Neural cell (in vitro differentiated cells): ENCODE measurements at regions not wholly inside any gene's neighbourhood (a gene's known extent, or its start where the extent isn't known, plus 50 kb on each side); places are given as distances from the start of the nearest gene placed in this dataset.

Experiments used
- H2AFZ ChIP-seq: fragments of 200-600, 300-800 bp; sonication (generic), shearing (Covaris generic); 2 replicates; pipeline ENCODE4 v1.6.0; 2014; ENCODE audit warnings: low read depth, mild to moderate bottlenecking, antibody characterized with exemption, low read length, moderate library complexity
- H3F3A ChIP-seq: fragments of 200-600 bp; shearing (Covaris generic); 2 replicates; pipeline ENCODE4 v1.6.1; 2016; ENCODE audit warnings: mild to moderate bottlenecking, moderate library complexity, mixed read lengths, antibody characterized with exemption, low read length; ENCODE audit not compliant: insufficient read depth, poor library complexity, severe bottlenecking
- H3K27ac ChIP-seq: fragments of 200-600, 300-800 bp; sonication (generic), shearing (Covaris generic); 2 replicates; pipeline ENCODE4 v1.5.1; 2014; ENCODE audit warnings: mild to moderate bottlenecking, low read length, moderate library complexity
- H3K27me3 ChIP-seq: fragments of 300-800, 200-600 bp; sonication (generic), shearing (Covaris generic); 2 replicates; pipeline ENCODE4 v1.6.0; 2014; ENCODE audit warnings: mild to moderate bottlenecking, low read depth, low read length, moderate library complexity; ENCODE audit not compliant: insufficient read depth
- H3K36me3 ChIP-seq: fragments of 300-800, 200-600 bp; sonication (generic), shearing (Covaris generic); 2 replicates; pipeline ENCODE4 v1.5.1; 2014; ENCODE audit warnings: mild to moderate bottlenecking, antibody characterized with exemption, low read length, moderate library complexity; ENCODE audit not compliant: insufficient read depth
- H3K4me2 ChIP-seq: fragments of 300-800, 200-600 bp; sonication (generic), shearing (Covaris generic); 2 replicates; pipeline ENCODE4 v1.6.0; 2014; ENCODE audit warnings: mild to moderate bottlenecking, low read length
- H3K4me3 ChIP-seq: fragments of 300-800, 200-600 bp; sonication (generic), shearing (Covaris generic); 2 replicates; pipeline ENCODE4 v1.5.1; 2014; ENCODE audit warnings: mild to moderate bottlenecking, low read length, moderate library complexity
- H3K79me2 ChIP-seq: fragments of 200-600 bp; shearing (Covaris generic); replicated peaks from 2 replicates; pipeline ENCODE4 v1.6.0; 2014; ENCODE audit warnings: mild to moderate bottlenecking, low read length, moderate library complexity; ENCODE audit not compliant: insufficient read depth
- H3K9ac ChIP-seq: fragments of 300-800, 200-600 bp; sonication (generic), shearing (Covaris generic); 2 replicates; pipeline ENCODE4 v1.6.1; 2016; ENCODE audit warnings: mild to moderate bottlenecking, low read length, mixed read lengths
- H3K9me2 ChIP-seq: fragments of 200-600 bp; shearing (Covaris generic); 2 replicates; pipeline ENCODE4 v1.6.1; 2016; ENCODE audit warnings: mild to moderate bottlenecking, low read length, mixed read lengths; ENCODE audit not compliant: insufficient read depth
- H3K9me3 ChIP-seq: fragments of 200-600, 300-800 bp; sonication (generic), shearing (Covaris generic); 2 replicates; pipeline ENCODE4 v1.6.1; 2016; ENCODE audit warnings: mild to moderate bottlenecking, mixed run types, low read length, moderate library complexity, mixed read lengths
- H4K20me1 ChIP-seq: fragments of 200-600 bp; shearing (Covaris generic); 2 replicates; pipeline ENCODE4 v1.6.1; 2016; ENCODE audit warnings: mild to moderate bottlenecking, mixed run types; ENCODE audit not compliant: insufficient read depth
- CTCF ChIP-seq: fragments of 450-650 bp; IDR thresholded peaks from 2 replicates; pipeline ENCODE4 v1.5.1; 2014; ENCODE audit warnings: antibody characterized with exemption, mild to moderate bottlenecking, moderate library complexity; ENCODE audit not compliant: poor library complexity, severe bottlenecking
- EP300 ChIP-seq: fragments of 450-650 bp; conservative IDR thresholded peaks from 2 replicates; pipeline ENCODE4 v1.6.1; 2014; ENCODE audit warnings: antibody characterized with exemption, mild to moderate bottlenecking, moderate library complexity; ENCODE audit not compliant: poor library complexity, severe bottlenecking
- EZH2 ChIP-seq: fragments of 200-600, 300-800 bp; shearing (Covaris generic), sonication (generic); IDR thresholded peaks from 2 replicates; pipeline ENCODE4 v1.6.1; 2014; ENCODE audit warnings: antibody characterized with exemption, low read length, borderline replicate concordance, mild to moderate bottlenecking; ENCODE audit not compliant: insufficient read depth, poor library complexity, severe bottlenecking
- MXI1 ChIP-seq: fragments of 450-650 bp; conservative IDR thresholded peaks from 2 replicates; pipeline ENCODE4 v1.6.1; 2014; ENCODE audit warnings: antibody characterized with exemption, mild to moderate bottlenecking; ENCODE audit not compliant: poor library complexity, severe bottlenecking
- POLR2AphosphoS5 ChIP-seq: IDR thresholded peaks from 2 replicates; pipeline ENCODE4 v1.6.1; 2012
- RAD21 ChIP-seq: fragments of 450-650 bp; conservative IDR thresholded peaks from 2 replicates; pipeline ENCODE4 v1.6.1; 2014; ENCODE audit warnings: antibody characterized with exemption, mild to moderate bottlenecking, moderate library complexity
- REST ChIP-seq: IDR thresholded peaks from 2 replicates; pipeline ENCODE4 v1.6.1; 2012; ENCODE audit warnings: borderline replicate concordance
- SMC3 ChIP-seq: fragments of 450-650 bp; conservative IDR thresholded peaks from 2 replicates; pipeline ENCODE4 v1.6.1; 2014; ENCODE audit warnings: antibody characterized with exemption, mild to moderate bottlenecking, moderate library complexity; ENCODE audit not compliant: poor library complexity
- TAF1 ChIP-seq: IDR thresholded peaks from 2 replicates; pipeline ENCODE4 v1.6.1; 2012; ENCODE audit warnings: low read depth

- Histone ChIP-seq H3K4me2 (no peak overlapping the region), H2AFZ (no peak overlapping the region), H3K9me2 (no peaks in the 10 kb centered on the region), H3K36me3 (no peaks in the 10 kb centered on the region), H4K20me1 (no peaks in the 10 kb centered on the region), H3K4me3 (no peak overlapping the region), H3K9me3 (no peaks in the 10 kb centered on the region), H3K9ac (no peak overlapping the region), H3K27me3 (no peaks in the 10 kb centered on the region), H3F3A (no peaks in the 10 kb centered on the region), H3K79me2 (no peaks in the 10 kb centered on the region), H3K27ac (no peak overlapping the region)
- TF ChIP-seq MXI1 = no peak
- TF ChIP-seq TAF1 = no peak
- no peak for TF ChIP-seq EZH2
- TF ChIP-seq REST = no peak
- TF ChIP-seq POLR2AphosphoS5 = no peak
- no peak for TF ChIP-seq EP300
- no peak for TF ChIP-seq CTCF
- no peak for TF ChIP-seq RAD21
- TF ChIP-seq SMC3 = no peak
These were observed 311.6 kb downstream of the MSX2 start for GRCh38 chr5:175035882-175036533.

DNA sequence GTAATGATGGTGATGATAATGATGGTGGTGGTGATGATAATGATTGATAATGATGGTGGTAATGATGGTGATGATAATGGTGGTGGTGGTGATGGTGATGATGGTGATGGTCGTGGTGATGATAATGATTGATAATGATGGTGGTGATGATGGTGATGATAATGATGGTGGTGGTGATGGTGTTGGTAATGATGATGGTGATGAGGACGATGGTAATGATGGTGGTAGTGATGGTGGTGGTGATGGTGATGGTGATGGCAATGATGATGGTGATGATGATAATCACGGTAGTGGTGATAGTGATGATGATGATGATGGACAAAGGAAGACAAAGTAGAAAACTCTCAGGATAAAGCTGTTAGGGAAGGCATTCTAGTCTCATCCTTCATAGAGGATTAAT is 310.5 kb downstream of the MSX2 start:
- no peaks in the 10 kb centered on the region for H3K9me2 ChIP-seq
- no peak overlapping the region for H3K27ac ChIP-seq
- H3K9me3 ChIP-seq = no peaks in the 10 kb centered on the region
- H3F3A ChIP-seq = no peaks in the 10 kb centered on the region
- H3K9ac ChIP-seq = no peak overlapping the region
- H2AFZ ChIP-seq = no peak overlapping the region
- H3K4me3 ChIP-seq = no peak overlapping the region
- H3K27me3 ChIP-seq = no peaks in the 10 kb centered on the region
- H3K36me3 ChIP-seq = no peaks in the 10 kb centered on the region
- TF ChIP-seq SMC3 (no peak), EZH2 (no peak)
- H4K20me1 ChIP-seq = no peaks in the 10 kb centered on the region
- H3K4me2 ChIP-seq = no peak overlapping the region
- H3K79me2 ChIP-seq = no peaks in the 10 kb centered on the region

DNA sequence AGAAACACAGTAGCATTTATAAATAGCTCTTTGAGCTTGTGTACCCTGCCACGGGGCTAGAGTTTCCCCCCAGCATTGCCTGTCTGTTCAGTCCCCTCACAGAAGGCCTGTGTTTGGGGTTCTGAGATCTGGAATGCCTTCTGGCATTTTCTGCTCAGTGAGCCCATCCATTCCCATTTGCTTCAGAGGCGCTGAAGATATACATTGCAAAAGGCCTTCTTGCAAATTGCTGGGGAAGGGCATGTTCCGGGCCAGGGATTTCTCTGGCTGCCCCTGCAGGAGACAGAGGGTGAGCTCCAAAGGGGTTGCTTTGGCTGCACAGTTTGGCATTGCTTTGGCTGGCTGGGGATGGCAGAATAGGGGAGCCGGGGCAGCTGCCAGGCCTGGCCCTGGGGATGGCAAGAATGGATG is 308.4 kb downstream of the MSX2 start:
- H3K4me3 ChIP-seq = no peak overlapping the region
- no peak overlapping the region for H3K4me2 ChIP-seq
- H3K9ac ChIP-seq = no peak overlapping the region
- H3K27me3 ChIP-seq = no peaks in the 10 kb centered on the region
- H3K79me2 ChIP-seq = no peaks in the 10 kb centered on the region
- no peak overlapping the region for H2AFZ ChIP-seq
- H3F3A ChIP-seq = no peaks in the 10 kb centered on the region
- no peaks in the 10 kb centered on the region for H3K36me3 ChIP-seq
- no peaks in the 10 kb centered on the region for H3K9me3 ChIP-seq
- H3K27ac ChIP-seq = no peak overlapping the region
- H4K20me1 ChIP-seq = no peaks in the 10 kb centered on the region
- TF ChIP-seq EZH2 = no peak
- no peak for TF ChIP-seq RAD21
- no peak for TF ChIP-seq CTCF
- no peak for TF ChIP-seq REST
- no peak for TF ChIP-seq MXI1
- no peak for TF ChIP-seq SMC3
- H3K9me2 ChIP-seq = no peaks in the 10 kb centered on the region
